ENCODE measurements at regions not wholly inside any gene's neighbourhood (a gene's known extent, or its start where the extent isn't known, plus 50 kb on each side); places are given as distances from the start of the nearest gene placed in this dataset.

GRCh38 chr1:57976216-57976615 lies 552.4 kb upstream of the DAB1 start:
- no peak for TF ChIP-seq EZH2 (IDR thresholded peaks at IDR 0.05; ENCODE audit: insufficient read depth, poor library complexity, severe bottlenecking)
- no peak for TF ChIP-seq EZH2phosphoT487 (IDR thresholded peaks at IDR 0.05; ENCODE audit: insufficient read depth, low read depth)
